ENCODE measurements at regions not wholly inside any gene's neighbourhood (a gene's known extent, or its start where the extent isn't known, plus 50 kb on each side); places are given as distances from the start of the nearest gene placed in this dataset.
"Not testable (repeated sequence)": the region's sequence is repeated elsewhere in the genome, so short reads cannot be mapped to it uniquely, and the experiment has no call there.

GRCh38 chr6:132128424-132128823 is 177.3 kb upstream of the CCN2 start:
- DNase-seq (no peak), ATAC-seq (no peak)
- Mint-ChIP-seq H3K4me3 (no peak overlapping the region), H3K9me3 (ENCODE audit: low read depth) (no peaks in the 10 kb centered on the region), H3K27ac (no peak overlapping the region), H3K4me1 (no peaks in the 10 kb centered on the region), H3K27me3 (peaks cover 6% of the 10 kb centered on the region), H3K36me3 (no peaks in the 10 kb centered on the region)
- CTCF ChIA-PET = no interaction called here

GRCh38 chr6:132126150-132126549 is 175.0 kb upstream of the CCN2 start:
- Mint-ChIP-seq H3K27me3 (peaks cover 1% of the 10 kb centered on the region), H3K36me3 (no peaks in the 10 kb centered on the region), H3K4me3 (no peak overlapping the region), H3K27ac (no peak overlapping the region), H3K9me3 (ENCODE audit: low read depth) (no peaks in the 10 kb centered on the region), H3K4me1 (no peaks in the 10 kb centered on the region)
- DNase-seq (no peak), ATAC-seq (no peak)
- CTCF ChIA-PET = no interaction called here

GRCh38 chr6:132122871-132123270 is 171.7 kb upstream of the CCN2 start:
- CTCF ChIA-PET = no interaction called here
- Mint-ChIP-seq H3K4me3 (no peak overlapping the region), H3K9me3 (ENCODE audit: low read depth) (no peaks in the 10 kb centered on the region), H3K27me3 (no peaks in the 10 kb centered on the region), H3K27ac (no peak overlapping the region), H3K36me3 (no peaks in the 10 kb centered on the region), H3K4me1 (no peaks in the 10 kb centered on the region)
- DNase-seq = no peak
- ATAC-seq = no peak

GRCh38 chr6:132122176-132122575 is 171.0 kb upstream of the CCN2 start:
- Mint-ChIP-seq H3K27ac (no peak overlapping the region), H3K4me1 (no peaks in the 10 kb centered on the region), H3K27me3 (no peaks in the 10 kb centered on the region), H3K9me3 (ENCODE audit: low read depth) (no peaks in the 10 kb centered on the region), H3K4me3 (no peak overlapping the region), H3K36me3 (no peaks in the 10 kb centered on the region)
- ATAC-seq = no peak
- no peak for DNase-seq
- CTCF ChIA-PET = no interaction called here

GRCh38 chr6:132118144-132118543 is 167.0 kb upstream of the CCN2 start:
- DNase-seq = no peak
- Mint-ChIP-seq H3K4me3 (no peak overlapping the region), H3K4me1 (no peaks in the 10 kb centered on the region), H3K27me3 (no peaks in the 10 kb centered on the region), H3K27ac (no peak overlapping the region), H3K36me3 (no peaks in the 10 kb centered on the region), H3K9me3 (ENCODE audit: low read depth) (no peaks in the 10 kb centered on the region)
- CTCF ChIA-PET = no interaction called here
- ATAC-seq = no peak

GRCh38 chr6:132115714-132116366 is 164.7 kb upstream of the CCN2 start:
- no peaks in the 10 kb centered on the region for H3K4me1 Mint-ChIP-seq
- CTCF ChIA-PET = no interaction called here
- H3K36me3 Mint-ChIP-seq = no peaks in the 10 kb centered on the region
- H3K4me3 Mint-ChIP-seq = no peak overlapping the region
- ATAC-seq (no peak), DNase-seq (no peak)
- no peaks in the 10 kb centered on the region for H3K9me3 Mint-ChIP-seq (ENCODE audit: low read depth)
- no peak overlapping the region for H3K27ac Mint-ChIP-seq
- H3K27me3 Mint-ChIP-seq = no peaks in the 10 kb centered on the region

- Mint-ChIP-seq H3K36me3 (no peaks in the 10 kb centered on the region), H3K27ac (no peak overlapping the region), H3K4me1 (no peaks in the 10 kb centered on the region), H3K4me3 (no peak overlapping the region), H3K9me3 (ENCODE audit: low read depth) (peaks cover 3% of the 10 kb centered on the region), H3K27me3 (no peaks in the 10 kb centered on the region)
- CTCF ChIA-PET = no interaction called here
- DNase-seq (no peak), ATAC-seq (no peak)
Observed at GRCh38 chr6:132114201-132114825, 163.1 kb upstream of the CCN2 start.

GRCh38 chr6:132109752-132110151 is 158.6 kb upstream of the CCN2 start:
- H3K4me1 Mint-ChIP-seq; H3K36me3 Mint-ChIP-seq; ATAC-seq; H3K27me3 Mint-ChIP-seq; DNase-seq; H3K9me3 Mint-ChIP-seq (ENCODE audit: low read depth); H3K4me3 Mint-ChIP-seq; CTCF ChIA-PET; H3K27ac Mint-ChIP-seq: not testable (repeated sequence)

GRCh38 chr6:132107896-132108295 is 156.7 kb upstream of the CCN2 start:
- no peaks in the 10 kb centered on the region for H3K4me1 Mint-ChIP-seq
- CTCF ChIA-PET = no interaction called here
- ATAC-seq (no peak), DNase-seq (no peak)
- peaks cover 7% of the 10 kb centered on the region for H3K9me3 Mint-ChIP-seq (ENCODE audit: low read depth)
- no peaks in the 10 kb centered on the region for H3K27me3 Mint-ChIP-seq
- no peak overlapping the region for H3K4me3 Mint-ChIP-seq
- no peak overlapping the region for H3K27ac Mint-ChIP-seq
- H3K36me3 Mint-ChIP-seq = no peaks in the 10 kb centered on the region

GRCh38 chr6:132101535-132101934 is 150.4 kb upstream of the CCN2 start:
- H3K4me1 Mint-ChIP-seq = no peaks in the 10 kb centered on the region
- H3K36me3 Mint-ChIP-seq = no peaks in the 10 kb centered on the region
- no peak overlapping the region for H3K27ac Mint-ChIP-seq
- H3K27me3 Mint-ChIP-seq = no peaks in the 10 kb centered on the region
- no peak overlapping the region for H3K4me3 Mint-ChIP-seq
- no peak for DNase-seq
- CTCF ChIA-PET = interaction anchor here (0.6 kb wide), 1 partner anchor 388 kb away, joined by 3 read pairs; no protein-coding TSS in a partner anchor
- no peaks in the 10 kb centered on the region for H3K9me3 Mint-ChIP-seq (ENCODE audit: low read depth)
- no peak for ATAC-seq

GRCh38 chr6:132100388-132100990 is 149.3 kb upstream of the CCN2 start:
- no peaks in the 10 kb centered on the region for H3K9me3 Mint-ChIP-seq (ENCODE audit: low read depth)
- no peaks in the 10 kb centered on the region for H3K27me3 Mint-ChIP-seq
- no peak overlapping the region for H3K4me3 Mint-ChIP-seq
- H3K36me3 Mint-ChIP-seq = no peaks in the 10 kb centered on the region
- DNase-seq = no peak
- no peak for ATAC-seq
- H3K27ac Mint-ChIP-seq = no peak overlapping the region
- H3K4me1 Mint-ChIP-seq = no peaks in the 10 kb centered on the region
- CTCF ChIA-PET = interaction anchor here (1.0 kb wide), 1 partner anchor 176 kb away, joined by 3 read pairs; no protein-coding TSS in a partner anchor

- no peak for ATAC-seq
- no peaks in the 10 kb centered on the region for H3K4me1 Mint-ChIP-seq
- CTCF ChIA-PET = no interaction called here
Observed at GRCh38 chr6:132096996-132097395, 145.8 kb upstream of the CCN2 start.

GRCh38 chr6:132096245-132096644 is 145.1 kb upstream of the CCN2 start:
- CTCF ChIA-PET = no interaction called here
- no peaks in the 10 kb centered on the region for H3K4me1 Mint-ChIP-seq

More at GRCh38 chr6:132096996-132097395, 145.8 kb upstream of the CCN2 start:
- no peak for DNase-seq
- no peaks in the 10 kb centered on the region for H3K9me3 Mint-ChIP-seq (ENCODE audit: low read depth)
- no peak overlapping the region for H3K4me3 Mint-ChIP-seq
- H3K27ac Mint-ChIP-seq = no peak overlapping the region
- H3K36me3 Mint-ChIP-seq = no peaks in the 10 kb centered on the region
- no peaks in the 10 kb centered on the region for H3K27me3 Mint-ChIP-seq

GRCh38 chr6:132089173-132089572 is 138.0 kb upstream of the CCN2 start:
- H3K27ac Mint-ChIP-seq = no peak overlapping the region
- H3K9me3 Mint-ChIP-seq (ENCODE audit: low read depth) = no peaks in the 10 kb centered on the region
- DNase-seq (no peak), ATAC-seq (no peak)
- H3K27me3 Mint-ChIP-seq = no peaks in the 10 kb centered on the region
- CTCF ChIA-PET = no interaction called here
- H3K36me3 Mint-ChIP-seq = no peaks in the 10 kb centered on the region
- no peaks in the 10 kb centered on the region for H3K4me1 Mint-ChIP-seq
- H3K4me3 Mint-ChIP-seq = no peak overlapping the region

More at GRCh38 chr6:132096245-132096644, 145.1 kb upstream of the CCN2 start:
- no peak overlapping the region for H3K27ac Mint-ChIP-seq
- H3K9me3 Mint-ChIP-seq (ENCODE audit: low read depth) = no peaks in the 10 kb centered on the region
- no peak for DNase-seq
- no peak for ATAC-seq
- no peaks in the 10 kb centered on the region for H3K36me3 Mint-ChIP-seq
- H3K4me3 Mint-ChIP-seq = no peak overlapping the region
- no peaks in the 10 kb centered on the region for H3K27me3 Mint-ChIP-seq
